Stimulated activated naive CD4-positive, alpha-beta T cell treated with Interleukin-2 at 50 U/mL for 16 hours (primary cell): ENCODE measurements at regions not wholly inside any gene's neighbourhood (a gene's known extent, or its start where the extent isn't known, plus 50 kb on each side); places are given as distances from the start of the nearest gene placed in this dataset.
"Not testable (repeated sequence)": the region's sequence is repeated elsewhere in the genome, so short reads cannot be mapped to it uniquely, and the experiment has no call there.

Experiments
- DNase-seq: peaks from one replicate; lab custom pipeline; 2025; lab: John Stamatoyannopoulos, UW

DNA sequence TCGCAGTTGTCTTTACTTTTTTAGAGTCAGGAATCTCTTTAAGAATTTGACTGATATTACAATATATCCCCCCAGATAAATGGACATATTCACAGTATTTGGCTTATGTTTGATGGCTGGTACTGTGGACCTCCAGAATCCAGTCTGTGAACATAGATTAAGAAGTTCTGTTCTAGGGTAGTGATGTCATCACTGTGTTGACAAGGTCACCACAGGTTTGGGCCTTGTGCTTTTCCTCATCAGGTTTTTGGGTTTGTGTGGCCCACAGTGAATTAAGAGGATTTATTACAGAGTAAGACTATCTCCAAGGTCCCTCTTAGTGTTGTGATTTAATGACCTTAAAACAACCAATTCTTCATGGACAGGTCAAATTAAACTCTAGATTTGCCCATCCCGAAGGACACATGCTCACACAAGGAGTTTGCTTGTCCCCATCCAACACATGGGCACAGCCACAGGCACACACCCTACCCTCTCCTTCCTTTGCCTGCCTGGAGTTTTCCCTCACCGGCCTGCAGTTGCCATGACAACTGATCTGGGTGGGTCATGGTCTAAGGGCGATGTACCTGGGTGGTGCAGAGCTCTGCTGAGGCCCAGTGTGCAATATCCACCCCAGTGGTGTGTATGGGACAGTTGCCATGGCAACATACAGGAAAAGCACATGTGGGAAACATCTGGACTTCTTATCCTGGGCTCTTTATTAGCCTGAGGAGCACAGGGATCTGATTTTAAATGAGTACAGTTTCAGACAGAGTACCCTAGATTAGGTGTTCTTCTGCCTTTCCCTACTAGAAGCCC is 98.6 kb downstream of the NAV1 start:
- DNase-seq: no peak

DNA sequence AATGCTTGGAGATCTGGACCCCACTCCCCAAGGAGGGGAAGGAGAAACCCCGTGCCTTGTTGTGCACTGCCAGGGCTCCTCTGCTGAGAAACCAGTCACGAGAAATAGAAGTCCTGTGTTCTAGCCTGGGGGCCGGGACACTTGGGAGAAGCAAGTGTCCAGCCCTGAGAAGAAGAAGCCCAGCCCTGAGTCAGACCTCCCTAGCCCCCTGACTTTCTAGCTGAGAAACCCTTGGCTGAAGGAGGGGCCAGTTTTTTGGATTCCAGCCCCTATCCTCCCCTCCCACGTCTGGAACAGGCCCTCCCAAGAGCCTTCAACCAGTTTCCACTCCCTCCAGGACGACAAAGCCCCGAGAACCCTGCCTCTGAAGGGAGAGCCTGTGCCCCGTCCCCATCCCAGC is 100.5 kb downstream of the NAV1 start:
- no peak for DNase-seq

- DNase-seq: no peak
Observed at GRCh38 chr1:201639826-201640225, 100.9 kb downstream of the NAV1 start.

GRCh38 chr1:201640624-201641023 is 101.7 kb downstream of the NAV1 start:
- DNase-seq: no peak

GRCh38 chr1:201641524-201642253 is 102.8 kb downstream of the NAV1 start:
- no peak for DNase-seq

- no peak for DNase-seq
Observed at GRCh38 chr1:201643835-201644104, 104.8 kb downstream of the NAV1 start.

GRCh38 chr1:201644197-201644596 is 105.3 kb downstream of the NAV1 start:
- no peak for DNase-seq

DNA sequence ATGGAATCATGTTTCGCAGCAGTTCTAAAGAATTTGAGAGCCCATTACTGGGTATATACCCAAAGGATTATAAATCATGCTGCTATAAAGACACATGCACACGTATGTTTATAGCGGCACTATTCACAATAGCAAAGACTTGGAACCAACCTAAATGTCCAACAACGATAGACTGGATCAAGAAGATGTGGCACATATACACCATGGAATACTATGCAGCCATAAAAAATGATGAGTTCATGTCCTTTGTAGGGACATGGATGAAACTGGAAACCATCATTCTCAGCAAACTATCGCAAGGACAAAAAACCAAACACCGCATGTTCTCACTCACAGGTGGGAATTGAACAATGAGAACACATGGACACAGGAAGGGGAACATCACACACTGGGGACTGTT is 106.1 kb downstream of the NAV1 start:
- not testable (repeated sequence) for DNase-seq

GRCh38 chr1:201645956-201646355 is 107.0 kb downstream of the NAV1 start:
- DNase-seq: no peak

DNA sequence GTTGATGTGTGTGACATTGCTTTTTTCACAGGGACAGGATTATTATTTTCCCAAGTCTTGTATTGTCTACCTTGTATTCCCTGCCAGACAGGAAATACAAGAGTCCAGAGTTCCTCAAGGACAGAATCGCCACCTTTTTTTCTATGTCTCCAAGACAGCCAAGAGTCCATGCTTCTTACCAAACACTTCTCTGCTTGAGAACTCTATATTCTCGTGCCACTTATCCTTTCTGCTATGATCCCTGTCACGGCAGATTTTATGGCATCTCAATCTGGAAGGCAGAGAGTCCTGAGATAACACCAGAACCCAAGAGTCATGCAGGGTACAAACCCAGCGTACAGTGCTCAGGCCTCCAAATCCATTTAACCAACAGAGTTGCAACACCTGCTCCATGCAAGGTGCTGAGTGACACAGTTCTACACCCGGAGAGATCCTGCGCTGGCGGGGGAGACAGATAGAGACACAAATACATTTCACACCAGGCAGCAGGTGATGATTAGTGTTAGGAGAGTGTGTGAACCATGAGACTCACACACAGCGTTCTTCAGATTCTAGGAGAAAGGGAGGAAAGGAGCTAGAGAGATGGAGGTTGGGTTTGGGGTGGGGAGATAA is 107.6 kb downstream of the NAV1 start:
- DNase-seq: no peak

DNA sequence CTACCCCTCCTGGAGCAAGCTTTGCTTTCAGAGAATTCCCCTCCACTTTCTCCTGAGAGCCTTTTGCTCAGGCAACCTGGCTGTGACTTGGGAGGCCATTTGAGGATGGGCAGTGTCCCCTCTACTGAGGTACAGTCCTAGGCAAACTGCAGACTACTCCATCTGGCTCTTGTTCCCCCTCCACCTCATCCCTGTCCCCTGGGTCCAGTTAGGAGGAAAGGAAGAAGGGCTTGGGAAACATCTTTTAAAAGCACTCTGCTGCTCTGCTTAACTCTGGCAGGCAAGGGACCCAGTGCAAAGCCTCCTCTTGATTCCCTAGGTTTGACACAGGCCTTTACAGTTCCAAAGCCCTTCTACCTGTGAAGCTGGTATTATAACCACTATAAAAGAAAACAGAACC is 108.2 kb downstream of the NAV1 start:
- no peak for DNase-seq

DNA sequence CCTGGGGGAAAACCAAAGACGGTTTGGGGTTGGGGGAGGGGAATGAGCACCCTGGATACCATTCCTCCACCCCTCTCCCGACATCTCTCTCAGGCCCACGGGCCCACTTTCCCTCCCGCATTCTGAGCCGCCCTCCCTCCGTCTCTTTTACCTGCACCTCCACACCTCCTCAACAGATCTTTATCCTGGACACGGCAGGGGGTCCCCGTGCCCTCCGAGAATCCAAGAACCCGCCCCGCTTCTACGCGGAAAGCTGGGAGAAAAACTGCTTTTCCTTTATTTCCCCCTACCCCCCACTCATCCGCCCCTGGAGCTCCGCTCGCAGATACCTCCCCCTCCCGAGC is 108.8 kb downstream of the NAV1 start:
- no peak for DNase-seq

DNA sequence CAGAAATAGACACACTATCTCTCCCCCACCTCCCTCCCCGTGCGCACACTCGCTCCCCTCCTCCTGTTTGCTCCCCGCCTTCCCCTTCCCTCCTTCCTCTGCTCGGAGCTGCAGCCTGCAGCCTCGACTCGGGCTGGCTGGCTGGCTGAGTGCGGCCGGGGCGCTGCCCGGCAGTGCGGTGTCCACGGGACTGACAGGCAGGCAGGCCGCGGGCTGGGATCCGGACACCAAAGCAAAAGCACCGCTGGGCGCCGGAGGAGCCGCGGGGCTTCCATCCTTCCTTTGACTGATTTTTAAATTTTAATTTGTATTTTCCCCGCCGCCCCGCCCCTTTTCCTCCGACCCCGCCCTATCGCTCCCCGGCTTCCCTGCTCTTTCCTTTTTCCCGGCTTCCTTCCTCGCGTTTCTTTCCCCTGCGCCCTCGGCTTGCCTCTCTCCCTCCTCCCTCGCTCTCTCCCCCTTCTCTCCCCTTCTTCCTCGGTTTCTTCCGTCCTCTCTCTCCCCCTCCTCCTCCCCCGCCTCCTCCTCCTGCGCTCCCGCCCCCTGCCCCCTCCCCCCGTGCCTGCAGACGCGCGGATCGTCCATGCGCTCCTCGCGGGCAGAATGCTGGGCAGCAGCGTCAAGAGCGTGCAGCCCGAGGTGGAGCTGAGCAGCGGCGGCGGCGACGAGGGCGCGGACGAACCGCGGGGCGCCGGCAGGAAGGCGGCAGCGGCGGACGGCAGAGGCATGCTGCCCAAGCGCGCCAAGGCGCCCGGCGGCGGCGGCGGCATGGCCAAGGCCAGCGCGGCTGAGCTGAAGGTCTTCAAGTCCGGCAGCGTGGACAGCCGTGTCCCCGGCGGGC is 109.4 kb downstream of the NAV1 start:
- no peak for DNase-seq

- DNase-seq: no peak
Observed at GRCh38 chr1:201648907-201649721, 110.2 kb downstream of the NAV1 start.

DNA sequence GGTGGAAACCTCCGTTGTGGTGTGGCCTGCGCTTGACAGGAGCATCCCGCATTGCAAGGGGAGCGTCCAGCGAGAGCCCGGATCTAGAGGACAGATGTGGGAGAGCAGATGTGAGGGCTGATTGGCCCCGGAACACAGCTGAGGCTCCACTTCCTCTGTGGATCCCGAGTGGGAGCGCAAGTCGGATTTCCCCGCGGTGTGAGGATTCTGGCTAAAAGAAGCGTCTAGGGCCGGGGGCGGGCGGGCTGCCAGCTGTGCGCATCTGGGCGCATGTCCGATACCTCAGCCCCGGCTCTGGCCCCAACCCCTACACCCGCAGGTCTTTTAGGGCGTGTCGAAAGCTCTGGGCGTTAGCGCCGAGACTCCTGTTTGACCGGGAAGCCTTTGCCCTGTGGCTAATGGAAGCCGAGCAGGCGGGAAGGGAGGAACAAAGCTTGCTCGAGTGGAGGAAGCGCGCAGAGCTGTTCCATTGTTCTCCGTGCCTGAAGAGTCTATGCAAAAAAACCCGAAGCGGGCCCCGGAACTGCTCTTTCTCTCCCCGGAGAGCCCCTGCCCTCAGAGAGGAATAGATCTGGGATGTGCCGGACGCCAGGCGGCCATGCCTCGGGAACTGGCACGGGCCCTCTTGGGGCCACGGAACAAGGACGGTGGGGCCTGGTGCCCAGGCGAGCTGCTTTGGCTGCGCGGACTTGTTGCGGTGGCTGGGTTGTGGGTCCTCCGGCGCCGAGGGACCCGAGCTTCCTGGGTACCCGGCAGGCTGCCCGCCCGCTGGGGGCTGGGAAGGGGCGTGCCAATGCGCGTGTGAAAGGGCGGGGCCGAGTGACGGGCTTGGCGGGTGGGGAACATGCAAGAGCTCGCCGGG is 111.1 kb downstream of the NAV1 start:
- DNase-seq: no peak

DNA sequence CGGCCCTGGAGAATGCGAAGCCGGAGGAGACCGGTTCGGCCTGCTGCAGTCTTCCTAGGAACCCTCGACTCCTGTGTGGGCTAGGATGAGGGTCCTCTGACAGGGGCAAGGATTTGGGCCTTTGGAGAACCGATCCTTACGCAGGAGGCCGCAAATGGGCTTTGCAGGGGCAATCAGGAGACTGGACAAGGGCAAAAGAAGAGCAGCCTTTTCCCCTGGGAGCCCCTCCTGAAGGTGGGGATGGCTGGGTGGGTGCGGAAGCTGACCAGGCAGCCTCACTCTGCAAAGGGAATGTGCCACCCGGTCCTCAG is 111.7 kb downstream of the NAV1 start:
- no peak for DNase-seq

- DNase-seq: no peak
Observed at GRCh38 chr1:201652181-201652580, 113.3 kb downstream of the NAV1 start.

DNA sequence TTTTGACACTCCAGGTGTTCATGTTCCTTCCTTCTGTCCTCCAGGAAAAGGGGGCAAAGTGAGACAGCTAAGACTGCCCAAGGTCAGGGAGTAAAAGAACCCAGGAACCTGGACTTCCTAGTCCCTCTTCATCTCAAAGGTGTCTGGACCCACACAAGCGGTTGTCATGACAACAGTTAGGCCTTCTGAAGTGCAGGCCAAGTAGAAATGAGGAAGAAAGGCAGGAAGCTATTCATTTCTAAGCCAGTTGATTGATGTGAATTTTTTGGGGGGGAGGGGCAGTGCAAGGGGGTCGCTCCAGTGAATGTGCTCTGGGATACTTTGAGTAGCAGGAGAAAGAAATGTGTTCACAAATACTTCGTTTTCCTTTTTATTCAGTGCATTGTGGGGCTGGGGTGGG is 114.3 kb downstream of the NAV1 start:
- DNase-seq: no peak

GRCh38 chr1:201653883-201654282 is 115.0 kb downstream of the NAV1 start:
- DNase-seq: no peak

DNA sequence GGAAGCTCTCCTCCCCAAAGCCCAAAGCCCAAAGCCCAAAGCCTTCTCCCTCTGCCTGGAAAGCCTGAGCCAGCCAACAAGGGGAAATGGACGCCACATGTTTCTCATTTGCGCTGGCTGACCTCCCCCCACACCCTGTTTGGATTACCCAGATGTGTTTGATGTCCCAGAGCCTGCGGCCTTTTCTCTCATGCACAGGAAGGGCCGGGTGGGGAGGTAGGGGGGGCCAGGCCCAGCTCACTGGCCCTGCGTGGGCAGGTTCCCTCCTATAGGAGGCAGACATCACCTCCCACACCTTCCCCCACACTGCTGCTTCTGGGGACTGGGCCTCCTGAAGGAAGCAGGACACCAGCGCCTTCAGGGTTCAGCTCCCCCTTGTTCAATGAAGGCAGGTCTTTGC is 116.3 kb downstream of the NAV1 start:
- no peak for DNase-seq

DNA sequence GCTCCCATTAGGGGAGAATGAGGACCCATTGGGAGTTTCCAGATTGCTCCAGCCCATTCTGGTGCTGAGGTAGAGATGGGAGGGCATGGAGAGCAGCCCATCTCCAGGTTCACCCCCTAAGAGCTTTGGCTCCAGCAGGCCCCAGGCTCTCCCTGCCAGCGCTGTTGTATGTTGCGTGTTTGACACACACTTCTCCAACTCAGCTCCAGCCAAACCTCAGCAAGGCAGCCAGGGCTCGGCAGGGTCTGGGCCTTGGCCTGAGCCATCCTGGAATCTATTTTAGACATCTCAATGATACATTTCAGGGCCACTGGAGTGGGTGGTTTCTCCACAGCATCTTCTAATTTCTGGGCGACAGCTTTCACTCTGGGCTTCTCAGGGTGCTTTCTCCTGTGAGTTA is 117.0 kb downstream of the NAV1 start:
- no peak for DNase-seq
